ENCODE measurements at regions not wholly inside any gene's neighbourhood (a gene's known extent, or its start where the extent isn't known, plus 50 kb on each side); places are given as distances from the start of the nearest gene placed in this dataset.
"Not testable (repeated sequence)": the region's sequence is repeated elsewhere in the genome, so short reads cannot be mapped to it uniquely, and the experiment has no call there.

DNA sequence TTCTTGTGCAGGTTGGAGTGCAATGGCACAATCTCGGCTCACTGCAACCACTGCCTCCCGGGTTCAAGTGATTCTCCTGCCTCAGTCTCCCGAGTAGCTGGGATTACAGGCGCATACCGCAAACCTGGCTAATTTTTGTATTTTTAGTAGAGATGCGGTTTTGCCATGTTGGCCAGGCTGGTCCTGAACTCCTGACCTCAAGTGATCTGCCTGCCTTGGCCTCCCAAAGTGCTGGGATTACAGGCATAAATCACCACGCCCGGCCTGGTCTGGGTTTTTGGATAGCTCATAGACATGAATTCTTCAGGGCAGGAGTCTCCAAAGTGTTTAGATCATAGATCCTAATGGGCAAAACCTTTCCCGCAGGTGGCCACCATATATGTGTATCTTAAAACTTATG is 162.0 kb downstream of the OR4M2 start:
- DNase-seq = not testable (repeated sequence)

DNA sequence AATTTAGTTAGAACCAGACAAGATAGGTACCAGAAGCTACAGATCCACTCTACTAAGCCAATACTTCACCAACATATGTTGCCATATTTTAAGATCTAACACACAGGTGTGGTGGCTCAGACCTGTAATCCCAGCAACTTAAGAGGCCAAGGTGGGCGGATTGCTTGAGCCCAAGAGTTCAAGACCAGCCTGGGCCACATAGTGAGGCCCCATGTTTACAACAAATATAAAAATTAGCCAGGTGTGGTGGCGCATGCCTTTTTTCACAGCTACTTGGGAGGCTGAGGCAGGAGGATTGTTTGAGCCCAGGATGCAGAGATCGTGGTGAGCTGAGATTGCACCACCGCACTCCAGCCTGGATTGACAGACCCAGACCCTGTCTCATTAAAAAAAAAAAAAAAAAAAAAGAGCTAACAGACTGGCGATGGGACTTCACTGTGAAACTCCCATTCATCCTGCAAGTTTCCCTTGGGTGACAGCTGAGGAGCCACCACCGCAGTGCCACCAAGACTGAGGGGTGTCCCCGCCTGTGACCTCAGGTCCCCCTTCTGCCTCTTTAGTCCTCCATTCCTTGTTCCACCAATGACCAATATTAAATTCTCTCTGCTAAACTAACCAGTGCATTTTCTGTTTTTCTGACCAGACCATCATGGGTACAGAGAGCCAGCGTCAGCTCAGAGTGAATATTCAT is 163.3 kb downstream of the OR4M2 start:
- DNase-seq = no peak

DNA sequence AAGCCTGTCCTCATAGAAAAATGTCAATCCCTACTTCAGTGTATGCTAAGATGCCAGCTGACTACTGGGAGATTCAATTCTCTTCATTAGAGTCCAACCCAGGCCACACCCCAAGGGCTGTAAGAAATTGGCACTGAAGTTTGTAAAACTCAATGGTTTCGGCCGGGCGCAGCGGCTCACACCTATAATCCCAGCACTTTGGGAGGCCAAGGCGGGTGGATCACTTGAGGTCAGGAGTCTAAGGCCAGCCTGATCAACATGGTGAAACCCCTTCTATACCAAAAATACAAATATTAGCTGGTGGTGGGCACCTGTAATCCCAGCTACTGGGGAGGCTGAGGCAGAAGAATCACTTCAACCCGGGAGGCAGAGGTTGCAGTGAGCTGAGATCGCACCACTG is 169.2 kb downstream of the OR4M2 start:
- DNase-seq = not testable (repeated sequence)

DNA sequence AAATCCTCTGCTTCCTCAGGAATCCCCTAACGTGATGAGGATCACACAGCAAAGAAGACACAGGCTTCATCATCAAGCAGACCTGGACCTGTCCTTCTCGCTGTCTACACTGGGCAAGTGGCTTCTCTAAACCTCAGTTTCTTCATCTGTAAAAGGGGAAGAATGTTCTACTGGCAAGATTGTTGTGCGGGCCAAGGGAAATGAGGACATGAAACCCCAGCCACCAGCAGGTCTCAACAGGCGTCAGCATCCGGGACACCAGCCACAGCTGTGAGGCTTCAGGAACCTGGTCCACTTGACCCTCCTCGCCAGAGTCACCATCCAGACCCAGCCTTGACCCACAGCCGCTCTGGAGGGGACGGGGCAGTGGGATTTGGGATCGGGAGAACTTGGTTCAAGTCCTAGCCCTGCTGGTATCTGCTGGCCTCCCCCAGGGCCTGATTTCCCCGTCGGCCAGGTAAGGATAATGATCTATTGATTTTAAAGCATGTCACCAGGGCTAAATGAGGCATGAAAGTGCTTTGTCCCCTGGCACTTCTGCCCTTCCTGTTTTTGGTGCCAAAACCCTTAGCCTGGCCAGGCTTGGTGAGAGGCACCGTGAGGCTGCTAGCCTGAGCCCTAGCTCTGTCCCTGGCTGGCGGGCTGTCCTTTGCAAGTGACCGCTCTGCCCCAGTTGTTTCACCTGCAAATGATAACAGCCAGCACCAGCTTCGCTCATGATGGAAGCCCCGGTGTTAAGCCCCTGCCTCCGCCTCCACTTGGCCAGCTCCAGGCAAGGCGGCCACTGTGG is 170.4 kb downstream of the OR4M2 start:
- not testable (repeated sequence) for DNase-seq

DNA sequence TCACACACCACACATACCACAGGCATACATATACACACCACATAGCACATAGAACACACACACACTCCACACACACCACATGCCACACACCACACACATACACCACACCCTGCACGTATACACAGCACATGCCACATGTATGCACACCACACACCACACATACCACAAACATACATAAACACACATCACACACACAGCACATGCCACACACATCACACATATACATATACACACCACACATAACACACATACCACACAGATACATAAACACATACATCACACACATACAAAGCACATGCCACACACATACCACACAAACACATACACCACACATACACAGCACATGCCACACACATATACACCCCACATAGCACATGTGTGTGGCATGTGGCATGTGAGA is 171.1 kb downstream of the OR4M2 start:
- no peak for DNase-seq

DNA sequence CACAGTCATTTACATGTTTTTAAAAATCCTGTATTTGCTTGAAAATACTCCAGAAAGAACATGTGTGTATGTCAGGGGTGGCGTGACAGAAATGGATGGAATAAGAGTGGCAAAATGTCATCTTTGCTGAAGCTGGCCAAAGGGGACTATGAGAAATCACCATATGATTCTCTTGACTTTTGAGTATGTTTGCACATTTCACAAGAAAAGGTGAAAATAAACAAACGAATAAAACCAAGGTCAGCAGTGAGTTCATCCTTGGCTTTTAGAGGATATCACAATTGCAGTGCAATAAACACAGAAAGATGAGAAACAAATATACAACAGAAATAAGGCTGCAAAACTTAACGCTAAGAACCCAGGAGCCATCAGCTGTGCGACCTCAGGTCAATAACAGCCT is 171.7 kb downstream of the OR4M2 start:
- DNase-seq = not testable (repeated sequence)

DNA sequence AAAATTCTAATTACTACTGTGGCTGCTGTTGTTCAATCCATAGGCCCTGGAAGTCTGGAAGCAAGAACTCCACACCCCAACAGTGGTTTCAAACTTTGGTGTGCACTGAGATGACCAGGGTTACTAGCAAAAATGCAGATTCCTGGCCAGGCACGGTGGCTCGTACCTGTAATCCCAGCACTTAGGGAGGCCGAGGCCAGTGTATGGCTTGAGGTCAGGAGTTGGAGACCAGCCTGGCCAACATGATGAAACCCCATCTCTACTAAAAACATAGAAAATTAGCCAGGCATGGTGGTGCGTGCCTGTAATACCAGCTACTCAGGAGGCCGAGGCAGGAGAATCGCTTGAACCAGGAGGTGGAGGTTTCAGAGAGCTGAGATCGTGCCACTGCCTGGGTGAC is 172.2 kb downstream of the OR4M2 start:
- not testable (repeated sequence) for DNase-seq

DNA sequence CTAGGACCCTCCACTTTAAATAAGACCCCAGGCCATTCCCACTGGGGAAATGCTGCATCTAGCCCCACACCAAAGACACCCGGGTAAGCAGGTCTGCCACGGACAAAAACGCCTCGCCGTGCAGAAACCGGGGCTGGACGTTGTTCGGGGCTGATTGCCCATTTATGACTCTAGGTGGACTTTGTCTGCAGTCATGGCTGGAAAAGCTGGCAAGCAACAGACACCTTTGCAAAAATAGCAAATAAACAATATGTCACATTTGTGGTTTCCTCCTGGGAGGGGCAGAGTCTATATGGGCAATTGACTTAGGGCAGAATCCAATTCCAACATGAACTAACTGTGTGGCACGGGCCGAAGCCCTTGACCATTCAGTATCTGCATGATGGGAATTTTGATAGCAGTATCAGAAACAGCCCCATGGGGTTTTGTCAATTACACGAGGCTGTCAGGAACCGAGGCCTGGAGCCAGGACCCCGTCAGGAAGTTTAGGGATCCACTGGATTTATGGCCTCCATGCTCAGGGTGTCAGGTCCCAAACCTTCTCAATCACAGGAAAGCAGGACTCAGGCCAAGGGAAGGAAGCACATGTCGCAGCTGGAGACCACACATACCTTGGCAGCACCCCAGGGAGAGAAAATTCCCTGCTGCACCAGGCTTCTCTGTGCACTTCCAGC is 172.8 kb downstream of the OR4M2 start:
- not testable (repeated sequence) for DNase-seq

DNA sequence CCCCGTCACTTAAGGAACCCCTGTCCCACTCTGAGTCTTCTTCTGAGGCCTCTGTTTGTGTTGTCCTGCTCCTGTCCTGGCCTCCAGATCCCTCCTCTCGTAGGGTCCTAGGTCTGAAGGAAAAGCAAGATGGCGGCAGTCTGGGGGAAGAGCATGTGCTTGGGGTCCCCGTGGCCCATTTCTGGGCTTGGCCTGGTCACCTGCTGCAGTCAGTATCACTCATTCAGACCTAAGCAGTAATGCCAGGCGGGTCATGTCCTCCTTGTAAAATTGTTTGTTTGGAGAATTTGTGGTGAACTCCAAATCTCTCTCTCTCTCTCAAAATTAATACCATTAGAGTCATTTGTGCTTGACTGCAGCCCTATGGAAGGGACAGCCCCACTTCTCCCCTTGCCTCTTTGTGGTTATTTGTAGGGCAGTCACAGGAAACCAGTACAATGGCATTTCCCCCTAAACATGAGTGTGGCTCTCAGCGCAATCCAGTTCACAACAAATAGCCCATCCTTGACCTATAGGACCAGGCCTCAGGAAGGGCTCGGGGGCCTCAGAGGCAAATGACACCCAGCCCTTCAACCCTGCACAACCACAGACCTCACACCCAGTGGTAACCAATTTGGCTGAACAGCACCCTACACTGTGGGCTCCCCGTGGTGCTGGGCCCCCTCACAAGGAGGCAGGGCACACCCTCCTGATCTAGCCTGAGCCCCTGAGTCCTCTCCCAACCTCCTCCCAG is 173.5 kb downstream of the OR4M2 start:
- DNase-seq = no peak

DNA sequence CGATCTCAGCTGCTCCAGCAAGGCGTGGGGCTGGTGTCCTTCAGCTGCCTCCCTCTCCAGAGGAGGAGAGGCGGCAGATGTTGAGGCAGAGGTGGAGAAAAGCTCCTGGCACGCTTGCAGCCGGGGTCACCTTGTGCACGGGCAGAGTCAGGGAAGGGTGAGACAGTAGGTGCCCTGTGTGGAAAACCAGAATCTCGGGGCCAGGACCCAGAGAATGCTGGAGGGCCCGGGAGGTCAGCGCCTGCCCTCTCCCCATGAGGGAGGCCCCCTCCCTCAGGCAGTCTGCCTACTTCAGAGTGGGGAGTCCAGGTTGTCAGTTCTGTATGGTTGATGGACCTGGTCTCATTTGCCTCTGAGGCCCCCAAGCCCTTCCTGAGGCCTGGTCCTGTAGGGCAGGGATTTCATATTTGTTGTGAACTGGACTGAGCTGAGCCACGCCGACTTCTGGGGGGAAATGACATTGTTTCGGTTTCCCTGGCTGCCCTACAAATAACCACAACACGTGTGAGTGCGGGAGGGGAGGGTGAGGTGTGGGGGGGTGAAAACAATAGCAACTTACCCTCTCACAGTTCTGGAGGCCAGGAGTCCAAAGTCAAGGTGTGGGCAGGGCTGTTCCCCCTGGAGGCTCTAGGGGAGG is 174.2 kb downstream of the OR4M2 start:
- DNase-seq = not testable (repeated sequence)

DNA sequence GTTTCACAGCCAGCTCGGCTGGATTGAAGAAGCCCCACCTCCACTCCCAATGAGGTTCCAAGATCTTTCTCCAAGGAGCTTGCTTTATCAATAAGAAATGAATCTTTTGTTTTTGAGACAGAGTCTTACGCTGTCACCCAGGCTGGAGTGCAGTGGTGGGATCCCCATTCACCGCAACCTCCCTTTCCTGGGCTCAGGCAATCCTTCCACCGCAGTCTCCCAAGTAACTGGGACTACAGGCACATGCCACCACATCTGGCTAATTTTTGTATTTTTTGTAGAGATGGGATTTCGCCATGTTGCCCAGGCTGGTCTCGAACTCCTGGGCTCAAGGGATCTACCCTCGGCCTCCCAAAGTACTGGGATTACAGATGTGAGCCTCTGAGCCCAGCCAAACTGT is 175.3 kb downstream of the OR4M2 start:
- DNase-seq = not testable (repeated sequence)

DNA sequence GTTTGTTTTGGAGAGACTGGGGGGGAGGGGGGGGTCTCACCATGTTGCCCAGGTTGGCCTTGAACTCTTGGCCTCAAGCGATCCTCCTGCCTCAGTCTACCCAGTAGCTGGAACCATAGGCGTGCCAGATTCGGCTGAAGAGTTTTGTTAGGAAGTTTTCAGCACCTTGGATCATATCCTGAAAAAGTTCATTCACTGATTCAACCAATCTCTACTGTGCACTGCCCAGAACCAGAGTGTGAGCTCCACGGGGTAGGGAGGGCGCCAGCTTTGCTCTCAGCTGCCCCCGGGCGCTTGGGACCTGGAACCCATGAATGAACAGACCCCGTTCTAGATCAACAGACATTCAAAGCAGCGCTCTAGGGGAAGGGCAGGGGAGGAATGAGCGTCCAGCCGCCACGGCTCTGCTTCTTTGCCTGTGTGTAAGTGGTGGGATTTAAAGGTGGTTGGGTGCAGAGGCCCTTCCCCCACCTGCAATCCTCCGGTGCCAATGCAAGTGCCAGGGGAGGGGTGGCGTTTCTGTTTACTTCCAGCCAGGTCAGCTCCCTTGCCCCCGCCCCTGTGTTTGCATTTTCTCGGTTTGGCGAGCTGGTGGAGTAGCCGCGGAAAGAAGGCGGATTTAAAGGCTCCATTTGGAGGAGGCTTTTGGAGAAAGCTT is 176.2 kb downstream of the OR4M2 start:
- not testable (repeated sequence) for DNase-seq

DNA sequence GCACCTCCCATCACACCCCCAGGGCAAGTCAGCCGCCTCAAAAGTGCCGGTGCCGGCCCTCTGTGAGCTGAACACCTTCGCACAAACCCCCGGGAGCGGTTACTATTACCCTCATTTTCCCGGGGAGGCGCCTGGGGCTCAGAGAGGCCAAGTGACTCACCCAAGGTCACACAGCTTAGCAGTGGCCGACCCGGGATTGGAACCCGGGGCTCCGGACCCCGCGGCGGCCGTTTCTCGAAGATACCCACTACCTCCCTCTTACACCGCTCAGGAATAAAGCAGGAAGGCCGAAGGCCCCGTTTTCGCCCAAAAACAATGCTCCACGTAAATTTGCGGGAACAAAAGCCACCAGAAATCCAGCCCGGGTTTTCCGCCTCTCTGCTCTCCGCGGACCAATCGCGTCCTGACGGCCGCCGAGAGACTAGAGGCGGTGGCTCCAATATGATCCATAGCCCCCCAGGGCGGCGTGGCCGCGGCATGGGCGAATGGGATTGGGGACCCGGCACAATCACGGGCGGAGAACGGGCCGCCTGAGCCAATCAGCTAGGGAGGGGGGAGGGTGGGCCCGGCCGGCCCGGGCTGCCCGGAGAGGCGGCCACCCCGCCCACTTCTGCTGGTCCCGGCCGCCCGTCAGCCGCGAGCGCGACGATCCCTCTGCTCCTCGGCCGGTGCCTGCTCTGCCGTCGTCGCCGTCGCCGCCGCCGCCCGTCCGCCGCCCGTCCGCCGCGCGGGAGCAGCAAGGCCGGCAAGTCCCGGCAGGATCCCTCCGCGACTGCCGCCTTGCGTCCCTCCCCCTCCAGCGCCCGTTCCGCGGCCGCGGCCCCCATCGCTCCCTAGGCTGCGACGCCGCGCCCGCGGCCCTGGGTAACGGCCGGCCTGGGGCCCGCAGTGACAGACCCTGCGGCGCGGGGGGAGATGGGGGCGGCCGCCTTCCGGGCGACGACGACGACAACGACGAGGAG is 177.0 kb downstream of the OR4M2 start:
- no peak for DNase-seq

DNA sequence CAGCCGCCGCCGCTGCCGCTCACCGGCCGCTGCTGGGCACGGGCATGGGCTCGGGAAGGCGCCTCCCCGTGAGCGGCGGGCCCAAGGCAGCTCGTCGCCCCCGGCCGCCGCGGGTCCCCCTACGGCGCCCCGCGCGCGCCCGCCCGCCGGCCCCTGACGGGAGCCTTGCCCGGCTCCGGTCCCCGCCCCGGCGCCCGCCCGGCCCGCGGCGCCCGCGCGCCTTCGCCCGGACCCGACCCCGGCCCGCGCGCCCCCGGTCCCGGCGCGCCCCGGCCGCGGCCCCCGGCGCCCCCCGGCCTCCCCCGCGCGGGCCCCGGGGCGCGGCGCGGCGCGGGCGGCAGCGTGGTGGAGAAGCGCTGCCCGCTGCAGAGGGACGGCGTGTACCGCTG is 177.7 kb downstream of the OR4M2 start:
- no peak for DNase-seq

DNA sequence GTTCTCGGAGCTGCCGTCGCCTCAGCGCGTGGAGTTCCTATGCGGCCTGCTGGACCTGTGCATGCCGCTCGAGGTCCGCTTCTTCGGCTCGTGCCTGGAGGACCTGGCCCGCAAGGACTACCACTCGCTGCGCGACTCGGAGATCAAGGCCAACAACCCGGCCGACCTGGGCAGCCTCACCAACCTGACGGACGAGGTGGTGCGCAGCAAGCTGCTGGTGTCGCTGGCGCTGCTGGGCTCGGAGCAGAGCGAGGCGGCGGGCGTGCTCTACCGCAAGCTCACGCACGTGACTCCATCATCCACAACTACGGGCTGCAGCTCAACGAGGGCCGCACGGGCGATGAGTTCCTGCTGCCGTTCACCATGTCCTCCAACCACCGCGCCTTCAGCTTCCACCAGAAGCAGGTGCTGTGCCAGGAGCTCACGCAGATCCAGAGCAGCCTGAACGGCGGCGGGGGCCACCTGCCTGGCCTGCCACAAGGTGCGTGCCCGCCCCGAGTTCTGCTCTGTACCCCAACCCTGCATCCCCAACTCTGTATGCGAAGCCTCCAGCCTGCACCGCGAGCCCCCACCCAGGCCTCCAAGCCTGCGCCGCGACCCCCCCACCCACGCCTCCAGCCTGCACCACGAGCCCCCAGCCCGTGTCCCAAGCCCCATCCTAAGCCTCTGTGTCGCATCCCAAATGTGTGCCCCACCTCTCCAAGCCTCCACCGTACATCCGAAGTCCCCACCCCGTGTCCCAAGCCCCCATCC is 178.2 kb downstream of the OR4M2 start:
- DNase-seq = no peak

DNA sequence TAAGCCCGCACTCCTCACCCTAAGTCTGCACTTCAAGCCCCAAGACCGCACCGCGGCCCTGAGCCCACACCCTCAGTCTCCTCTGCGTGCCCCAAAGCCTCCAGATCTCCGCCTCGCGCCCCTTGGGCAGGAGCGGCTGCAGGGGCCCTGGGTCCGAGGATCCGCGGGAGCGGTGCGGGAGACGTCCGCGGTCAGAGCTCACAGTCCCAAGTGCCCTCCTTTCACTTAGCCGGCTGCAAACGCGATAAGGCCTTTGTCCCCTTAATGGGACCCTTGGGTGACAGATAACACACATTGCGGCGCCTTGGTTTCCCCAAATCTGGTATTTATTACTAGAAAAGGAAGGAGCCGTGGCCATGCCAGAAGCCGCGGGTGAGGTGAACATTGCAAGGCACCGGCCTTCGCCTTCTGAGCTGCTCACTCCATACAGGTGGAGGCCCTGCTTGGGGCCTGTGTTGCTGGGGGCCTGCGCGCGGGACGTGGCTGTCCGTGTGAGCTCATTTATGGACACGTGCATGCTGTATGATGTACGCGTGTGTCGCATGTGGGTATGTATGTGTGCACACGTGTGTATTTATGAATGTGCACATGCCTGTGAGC is 178.9 kb downstream of the OR4M2 start:
- not testable (repeated sequence) for DNase-seq

DNA sequence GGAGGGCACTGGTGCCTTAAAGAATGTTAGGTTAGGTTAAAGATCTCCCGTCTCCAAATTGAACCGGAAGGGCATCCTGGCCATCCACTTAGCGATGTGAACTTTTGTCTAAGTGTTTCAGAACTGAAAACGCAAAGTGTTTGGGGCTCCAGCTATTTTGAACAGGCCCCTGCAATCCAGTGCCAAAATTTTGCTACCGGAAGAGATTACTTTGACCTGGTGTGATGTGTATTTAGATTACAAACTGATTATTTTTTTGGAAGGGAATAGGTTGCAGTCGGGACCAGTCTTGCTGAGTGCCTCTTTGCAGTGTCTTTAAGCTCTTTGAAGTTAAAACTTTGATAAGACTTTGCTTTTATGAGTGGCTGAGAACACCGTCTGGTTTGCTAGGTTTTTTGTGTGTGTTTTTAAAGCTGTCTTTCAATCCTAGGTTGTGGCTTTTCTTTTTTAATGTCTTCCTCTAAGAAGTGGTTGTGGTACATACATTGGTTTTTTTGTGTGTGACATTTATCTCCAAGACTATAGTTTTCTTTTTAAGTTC is 179.6 kb downstream of the OR4M2 start:
- DNase-seq = no peak

DNA sequence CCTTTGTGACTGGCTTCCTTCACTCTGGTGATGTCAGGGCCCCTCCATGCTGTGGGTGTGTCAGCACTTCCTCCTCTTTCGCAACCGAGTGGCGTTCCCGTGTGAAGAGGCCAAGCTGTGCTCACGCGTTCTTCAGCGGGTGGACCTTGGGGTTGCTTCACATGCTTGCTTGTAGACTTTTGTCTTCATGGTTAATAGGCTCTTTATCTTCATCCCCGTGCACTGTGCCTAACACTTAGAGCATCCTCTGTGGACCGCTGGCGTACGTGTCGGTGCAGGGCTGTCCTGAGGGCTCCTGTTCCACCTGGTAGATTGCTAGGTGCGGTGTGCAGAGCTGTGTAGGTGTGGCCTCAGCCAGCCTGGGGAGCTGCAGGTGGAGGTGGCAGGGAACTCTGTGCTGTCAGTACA is 182.3 kb downstream of the OR4M2 start:
- peak; percentile 57 for DNase-seq

DNA sequence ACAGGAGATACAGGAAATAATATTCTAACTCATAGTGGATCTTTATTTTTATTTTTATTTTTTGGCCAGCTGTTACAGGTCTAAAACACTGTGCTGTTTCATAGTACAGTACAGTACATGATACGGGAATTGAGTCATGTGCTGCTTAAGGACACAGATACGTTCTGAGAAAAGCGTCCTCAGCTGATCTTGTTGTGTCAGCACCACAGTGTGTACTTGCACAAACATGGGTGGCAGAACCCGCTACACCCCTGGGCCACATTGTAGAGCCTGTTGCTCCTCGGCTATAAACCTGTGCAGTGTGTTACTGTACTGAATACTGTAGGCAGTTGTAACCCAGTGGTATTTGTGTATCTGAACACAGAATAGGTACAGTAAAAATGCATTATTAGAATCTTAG is 183.4 kb downstream of the OR4M2 start:
- DNase-seq = peak; percentile 43

Measured in stimulated activated CD4-positive, alpha-beta T cell treated with anti-CD3 and anti-CD28 coated beads, Interleukin-1b, Interleukin-23, amount 100 ng/mL, for 48 hours (primary cell).